HL-60 (cell line): ENCODE measurements at regions not wholly inside any gene's neighbourhood (a gene's known extent, or its start where the extent isn't known, plus 50 kb on each side); places are given as distances from the start of the nearest gene placed in this dataset.

Experiments
- CTCF ChIP-seq: IDR thresholded peaks from one replicate; pipeline ENCODE4 v1.5.1; 2011; ENCODE audit warnings: low read length, control low read depth, inconsistent platforms; ENCODE audit not compliant: insufficient read depth
- GABPA ChIP-seq: IDR thresholded peaks from 2 replicates; pipeline ENCODE4 v1.6.1; 2012; ENCODE audit warnings: low read depth
- REST ChIP-seq: IDR thresholded peaks from 2 replicates; pipeline ENCODE4 v1.6.1; 2012; ENCODE audit warnings: low read depth; ENCODE audit not compliant: insufficient replicate concordance

GRCh38 chr9:82597241-82598203 lies 465.4 kb downstream of the RASEF start:
- TF ChIP-seq CTCF (no peak), REST (no peak), GABPA (no peak)
